AG09319 (cell line): ENCODE measurements at regions not wholly inside any gene's neighbourhood (a gene's known extent, or its start where the extent isn't known, plus 50 kb on each side); places are given as distances from the start of the nearest gene placed in this dataset.

Experiments
- DNase-seq: peaks from one replicate; pipeline ENCODE4 v3.0.0-alpha.2; 2010; ENCODE audit warnings: low read depth; ENCODE audit errors: extremely low read depth
- CTCF ChIP-seq: IDR thresholded peaks from 2 replicates; pipeline ENCODE4 v1.5.1; 2011; ENCODE audit warnings: low read depth, mild to moderate bottlenecking, inconsistent platforms, low read length, moderate library complexity

GRCh38 chr5:13248253-13248652 lies 696.2 kb downstream of the DNAH5 start:
- DNase-seq, result no peak
- no peak for TF ChIP-seq CTCF

GRCh38 chr5:13246053-13246452 lies 698.4 kb downstream of the DNAH5 start:
- no peak for TF ChIP-seq CTCF
- no peak for DNase-seq

- TF ChIP-seq CTCF, result no peak
- DNase-seq, result no peak
Measured at GRCh38 chr5:13244151-13244550, 700.3 kb downstream of the DNAH5 start.

- no peak for TF ChIP-seq CTCF
- DNase-seq, result no peak
Measured at GRCh38 chr5:13227513-13227912, 717.0 kb downstream of the DNAH5 start.

GRCh38 chr5:13218518-13218917 lies 726.0 kb downstream of the DNAH5 start:
- no peak for DNase-seq
- TF ChIP-seq CTCF, result peak; percentile 27

- no peak for DNase-seq
- TF ChIP-seq CTCF, result no peak
Measured at GRCh38 chr5:13217636-13218035, 726.9 kb downstream of the DNAH5 start.

- TF ChIP-seq CTCF, result no peak
- no peak for DNase-seq
Measured at GRCh38 chr5:13215806-13216205, 728.7 kb downstream of the DNAH5 start.
